ENCODE measurements at regions not wholly inside any gene's neighbourhood (a gene's known extent, or its start where the extent isn't known, plus 50 kb on each side); places are given as distances from the start of the nearest gene placed in this dataset.

GRCh38 chr10:124235232-124235631 is 141.8 kb upstream of the CHST15 start:
- no peak overlapping the region for H3K4me2 ChIP-seq (ENCODE audit: low read length)
- no peak overlapping the region for H2AK5ac ChIP-seq (ENCODE audit: low read length)
- no peak overlapping the region for H4K12ac ChIP-seq (ENCODE audit: low read depth, low read length)
- no peak overlapping the region for H3K4ac ChIP-seq (ENCODE audit: low read depth, low read length)
- H3K79me2 ChIP-seq (ENCODE audit: control insufficient read depth, insufficient read depth, low read length, poor library complexity), result no peaks in the 10 kb centered on the region
- no peak overlapping the region for H4K8ac ChIP-seq (ENCODE audit: low read depth, low read length)
- H3K4me1 ChIP-seq (ENCODE audit: control insufficient read depth in 1 of 2, insufficient read depth in 2 of 2, low read length in 2 of 2), result no peaks in the 10 kb centered on the region
- H2BK120ac ChIP-seq (ENCODE audit: insufficient read depth, low read length, poor library complexity), result no peak overlapping the region
- no peak overlapping the region for H4K91ac ChIP-seq (ENCODE audit: low read depth, low read length)
- no CpG with 5 or more reads among the region's 5 CpGs for WGBS (ENCODE audit: extremely low coverage, insufficient coverage, insufficient read length)
- no peak overlapping the region for H2AFZ ChIP-seq (ENCODE audit: insufficient read depth, low read length, poor library complexity)
- no peak for DNase-seq
- H2BK12ac ChIP-seq (ENCODE audit: low read length), result no peak overlapping the region
- H3K27ac ChIP-seq (ENCODE audit: low read depth, low read length), result no peak overlapping the region
- H3K23ac ChIP-seq (ENCODE audit: low read length), result no peak overlapping the region
- H3K14ac ChIP-seq (ENCODE audit: low read length), result no peak overlapping the region
- no peak overlapping the region for H3K9ac ChIP-seq (ENCODE audit: low read length)
- no peak overlapping the region for H3K4me3 ChIP-seq (ENCODE audit: low read depth, low read length)
- H3K27me3 ChIP-seq (ENCODE audit: insufficient read depth, low read length), result no peaks in the 10 kb centered on the region
- H3K9me3 ChIP-seq (ENCODE audit: insufficient read depth, low read depth, low read length), result peaks cover 1% of the 10 kb centered on the region
- H3K36me3 ChIP-seq (ENCODE audit: control insufficient read depth in 1 of 2, insufficient read depth in 2 of 2, low read length in 2 of 2), result no peaks in the 10 kb centered on the region
- no peaks in the 10 kb centered on the region for H3K79me1 ChIP-seq (ENCODE audit: low read length)
- H3K18ac ChIP-seq (ENCODE audit: low read length), result no peak overlapping the region
- no peak overlapping the region for H2BK5ac ChIP-seq (ENCODE audit: low read depth, low read length, poor library complexity)

- H2BK120ac ChIP-seq (ENCODE audit: insufficient read depth, low read length, poor library complexity), result no peak overlapping the region
- no peaks in the 10 kb centered on the region for H3K79me1 ChIP-seq (ENCODE audit: low read length)
- no peak overlapping the region for H3K4me2 ChIP-seq (ENCODE audit: low read length)
- H3K4me1 ChIP-seq (ENCODE audit: control insufficient read depth in 1 of 2, insufficient read depth in 2 of 2, low read length in 2 of 2), result no peaks in the 10 kb centered on the region
- H3K79me2 ChIP-seq (ENCODE audit: control insufficient read depth, insufficient read depth, low read length, poor library complexity), result no peaks in the 10 kb centered on the region
- H2AFZ ChIP-seq (ENCODE audit: insufficient read depth, low read length, poor library complexity), result no peak overlapping the region
- H3K4me3 ChIP-seq (ENCODE audit: low read depth, low read length), result no peak overlapping the region
- no peak overlapping the region for H4K12ac ChIP-seq (ENCODE audit: low read depth, low read length)
- H4K91ac ChIP-seq (ENCODE audit: low read depth, low read length), result no peak overlapping the region
- no CpG with 5 or more reads among the region's 19 CpGs for WGBS (ENCODE audit: extremely low coverage, insufficient coverage, insufficient read length)
- H3K27me3 ChIP-seq (ENCODE audit: insufficient read depth, low read length), result no peaks in the 10 kb centered on the region
- H3K36me3 ChIP-seq (ENCODE audit: control insufficient read depth in 1 of 2, insufficient read depth in 2 of 2, low read length in 2 of 2), result no peaks in the 10 kb centered on the region
- no peak overlapping the region for H3K14ac ChIP-seq (ENCODE audit: low read length)
- H2BK12ac ChIP-seq (ENCODE audit: low read length), result no peak overlapping the region
- no peak overlapping the region for H3K4ac ChIP-seq (ENCODE audit: low read depth, low read length)
- H3K9me3 ChIP-seq (ENCODE audit: insufficient read depth, low read depth, low read length), result no peaks in the 10 kb centered on the region
- H4K8ac ChIP-seq (ENCODE audit: low read depth, low read length), result no peak overlapping the region
- no peak overlapping the region for H3K23ac ChIP-seq (ENCODE audit: low read length)
- H2BK5ac ChIP-seq (ENCODE audit: low read depth, low read length, poor library complexity), result no peak overlapping the region
- no peak overlapping the region for H3K27ac ChIP-seq (ENCODE audit: low read depth, low read length)
- no peak overlapping the region for H2AK5ac ChIP-seq (ENCODE audit: low read length)
- no peak overlapping the region for H3K9ac ChIP-seq (ENCODE audit: low read length)
- H3K18ac ChIP-seq (ENCODE audit: low read length), result no peak overlapping the region
- DNase-seq, result no peak
Measured at GRCh38 chr10:124233546-124234138, 140.2 kb upstream of the CHST15 start.

GRCh38 chr10:124232686-124233545 is 139.5 kb upstream of the CHST15 start:
- no peak overlapping the region for H4K8ac ChIP-seq (ENCODE audit: low read depth, low read length)
- no peaks in the 10 kb centered on the region for H3K9me3 ChIP-seq (ENCODE audit: insufficient read depth, low read depth, low read length)
- H3K9ac ChIP-seq (ENCODE audit: low read length), result no peak overlapping the region
- H3K4ac ChIP-seq (ENCODE audit: low read depth, low read length), result no peak overlapping the region
- H3K4me2 ChIP-seq (ENCODE audit: low read length), result no peak overlapping the region
- H3K36me3 ChIP-seq (ENCODE audit: control insufficient read depth in 1 of 2, insufficient read depth in 2 of 2, low read length in 2 of 2), result no peaks in the 10 kb centered on the region
- DNase-seq, result no peak
- H3K4me3 ChIP-seq (ENCODE audit: low read depth, low read length), result no peak overlapping the region
- no peak overlapping the region for H4K91ac ChIP-seq (ENCODE audit: low read depth, low read length)
- H2BK12ac ChIP-seq (ENCODE audit: low read length), result no peak overlapping the region
- WGBS (ENCODE audit: extremely low coverage, insufficient coverage, insufficient read length), result no CpG with 5 or more reads among the region's 16 CpGs
- no peak overlapping the region for H3K18ac ChIP-seq (ENCODE audit: low read length)
- no peak overlapping the region for H3K14ac ChIP-seq (ENCODE audit: low read length)
- H2AK5ac ChIP-seq (ENCODE audit: low read length), result no peak overlapping the region
- no peaks in the 10 kb centered on the region for H3K79me1 ChIP-seq (ENCODE audit: low read length)
- no peak overlapping the region for H2BK5ac ChIP-seq (ENCODE audit: low read depth, low read length, poor library complexity)
- no peaks in the 10 kb centered on the region for H3K79me2 ChIP-seq (ENCODE audit: control insufficient read depth, insufficient read depth, low read length, poor library complexity)
- no peaks in the 10 kb centered on the region for H3K27me3 ChIP-seq (ENCODE audit: insufficient read depth, low read length)
- no peak overlapping the region for H4K12ac ChIP-seq (ENCODE audit: low read depth, low read length)
- no peak overlapping the region for H3K27ac ChIP-seq (ENCODE audit: low read depth, low read length)
- H3K23ac ChIP-seq (ENCODE audit: low read length), result no peak overlapping the region
- no peaks in the 10 kb centered on the region for H3K4me1 ChIP-seq (ENCODE audit: control insufficient read depth in 1 of 2, insufficient read depth in 2 of 2, low read length in 2 of 2)
- H2BK120ac ChIP-seq (ENCODE audit: insufficient read depth, low read length, poor library complexity), result no peak overlapping the region
- H2AFZ ChIP-seq (ENCODE audit: insufficient read depth, low read length, poor library complexity), result no peak overlapping the region

- Histone ChIP-seq H3K79me2 (ENCODE audit: control insufficient read depth, insufficient read depth, low read length, poor library complexity) (no peaks in the 10 kb centered on the region), H2BK5ac (ENCODE audit: low read depth, low read length, poor library complexity) (no peak overlapping the region), H4K91ac (ENCODE audit: low read depth, low read length) (no peak overlapping the region), H2AK5ac (ENCODE audit: low read length) (no peak overlapping the region), H3K79me1 (ENCODE audit: low read length) (no peaks in the 10 kb centered on the region), H3K9ac (ENCODE audit: low read length) (no peak overlapping the region), H3K27me3 (ENCODE audit: insufficient read depth, low read length) (no peaks in the 10 kb centered on the region), H3K4me1 (ENCODE audit: control insufficient read depth in 1 of 2, insufficient read depth in 2 of 2, low read length in 2 of 2) (no peaks in the 10 kb centered on the region), H2BK12ac (ENCODE audit: low read length) (no peak overlapping the region), H3K36me3 (ENCODE audit: control insufficient read depth in 1 of 2, insufficient read depth in 2 of 2, low read length in 2 of 2) (no peaks in the 10 kb centered on the region), H2AFZ (ENCODE audit: insufficient read depth, low read length, poor library complexity) (no peak overlapping the region), H3K18ac (ENCODE audit: low read length) (no peak overlapping the region), H2BK120ac (ENCODE audit: insufficient read depth, low read length, poor library complexity) (no peak overlapping the region), H3K4ac (ENCODE audit: low read depth, low read length) (no peak overlapping the region), H3K14ac (ENCODE audit: low read length) (no peak overlapping the region), H4K12ac (ENCODE audit: low read depth, low read length) (no peak overlapping the region), H3K9me3 (ENCODE audit: insufficient read depth, low read depth, low read length) (no peaks in the 10 kb centered on the region), H4K8ac (ENCODE audit: low read depth, low read length) (no peak overlapping the region), H3K27ac (ENCODE audit: low read depth, low read length) (no peak overlapping the region), H3K23ac (ENCODE audit: low read length) (no peak overlapping the region), H3K4me3 (ENCODE audit: low read depth, low read length) (no peak overlapping the region), H3K4me2 (ENCODE audit: low read length) (no peak overlapping the region)
- no CpG with 5 or more reads among the region's 8 CpGs for WGBS (ENCODE audit: extremely low coverage, insufficient coverage, insufficient read length)
- DNase-seq, result no peak
Measured at GRCh38 chr10:124231168-124232155, 138.1 kb upstream of the CHST15 start.
